ENCODE measurements at regions not wholly inside any gene's neighbourhood (a gene's known extent, or its start where the extent isn't known, plus 50 kb on each side); places are given as distances from the start of the nearest gene placed in this dataset.

DNA sequence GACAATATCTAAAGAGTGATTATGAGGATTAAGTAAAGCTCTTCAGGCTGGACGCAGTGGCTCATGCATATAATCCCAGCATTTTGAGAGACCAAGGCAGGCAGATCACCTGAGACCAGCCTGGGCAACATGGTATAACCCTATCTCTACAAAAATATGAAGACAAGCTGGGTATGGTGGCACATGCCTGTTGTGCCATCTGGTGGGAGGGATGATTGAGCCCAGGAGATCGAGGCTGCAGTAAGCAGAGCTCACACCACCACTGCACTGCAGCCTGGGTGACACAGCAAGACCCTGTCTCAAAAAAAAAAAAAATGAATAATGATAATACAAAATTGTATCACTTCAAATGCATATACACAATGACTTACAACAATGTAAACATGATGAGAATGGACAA lies 195.6 kb upstream of the AUTS2 start:
- TF ChIP-seq, protein P1, sequence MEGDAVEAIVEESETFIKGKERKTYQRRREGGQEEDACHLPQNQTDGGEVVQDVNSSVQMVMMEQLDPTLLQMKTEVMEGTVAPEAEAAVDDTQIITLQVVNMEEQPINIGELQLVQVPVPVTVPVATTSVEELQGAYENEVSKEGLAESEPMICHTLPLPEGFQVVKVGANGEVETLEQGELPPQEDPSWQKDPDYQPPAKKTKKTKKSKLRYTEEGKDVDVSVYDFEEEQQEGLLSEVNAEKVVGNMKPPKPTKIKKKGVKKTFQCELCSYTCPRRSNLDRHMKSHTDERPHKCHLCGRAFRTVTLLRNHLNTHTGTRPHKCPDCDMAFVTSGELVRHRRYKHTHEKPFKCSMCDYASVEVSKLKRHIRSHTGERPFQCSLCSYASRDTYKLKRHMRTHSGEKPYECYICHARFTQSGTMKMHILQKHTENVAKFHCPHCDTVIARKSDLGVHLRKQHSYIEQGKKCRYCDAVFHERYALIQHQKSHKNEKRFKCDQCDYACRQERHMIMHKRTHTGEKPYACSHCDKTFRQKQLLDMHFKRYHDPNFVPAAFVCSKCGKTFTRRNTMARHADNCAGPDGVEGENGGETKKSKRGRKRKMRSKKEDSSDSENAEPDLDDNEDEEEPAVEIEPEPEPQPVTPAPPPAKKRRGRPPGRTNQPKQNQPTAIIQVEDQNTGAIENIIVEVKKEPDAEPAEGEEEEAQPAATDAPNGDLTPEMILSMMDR (IDR thresholded peaks at IDR 0.05) = no peak
- TF ChIP-seq POLR2A (IDR thresholded peaks at IDR 0.05) = no peak
